ENCODE measurements at regions not wholly inside any gene's neighbourhood (a gene's known extent, or its start where the extent isn't known, plus 50 kb on each side); places are given as distances from the start of the nearest gene placed in this dataset.
"Not testable (repeated sequence)": the region's sequence is repeated elsewhere in the genome, so short reads cannot be mapped to it uniquely, and the experiment has no call there.

DNA sequence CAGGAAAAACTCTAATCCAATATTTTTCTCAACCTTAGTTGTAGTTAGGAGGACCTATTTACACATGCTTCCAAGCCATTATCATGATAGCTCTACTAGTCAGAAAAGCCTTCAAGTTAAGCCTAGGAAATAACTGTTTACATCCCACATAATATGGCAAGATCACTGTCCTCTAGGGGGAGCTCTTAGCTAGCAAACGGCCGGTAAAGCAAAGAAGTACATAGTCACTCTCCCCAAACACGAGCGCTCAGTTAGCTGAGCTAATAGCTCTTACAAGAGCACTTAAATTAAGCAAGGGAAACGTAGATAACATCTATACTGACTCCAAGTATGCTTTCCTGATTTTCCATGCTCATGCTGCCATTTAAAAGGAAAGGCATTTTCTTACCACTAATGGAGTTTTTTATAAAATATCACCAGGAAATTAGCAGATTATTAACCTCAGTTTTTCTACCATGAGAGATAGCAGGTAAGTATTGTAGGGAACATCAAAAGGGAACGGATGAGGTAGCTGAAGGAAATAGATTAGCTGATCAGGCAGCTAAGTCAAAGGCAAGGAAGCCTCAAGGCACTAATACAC lies 100.6 kb upstream of the PABPC3 start:
- DNase-seq (ENCODE audit: low read depth): peak; percentile 35

DNA sequence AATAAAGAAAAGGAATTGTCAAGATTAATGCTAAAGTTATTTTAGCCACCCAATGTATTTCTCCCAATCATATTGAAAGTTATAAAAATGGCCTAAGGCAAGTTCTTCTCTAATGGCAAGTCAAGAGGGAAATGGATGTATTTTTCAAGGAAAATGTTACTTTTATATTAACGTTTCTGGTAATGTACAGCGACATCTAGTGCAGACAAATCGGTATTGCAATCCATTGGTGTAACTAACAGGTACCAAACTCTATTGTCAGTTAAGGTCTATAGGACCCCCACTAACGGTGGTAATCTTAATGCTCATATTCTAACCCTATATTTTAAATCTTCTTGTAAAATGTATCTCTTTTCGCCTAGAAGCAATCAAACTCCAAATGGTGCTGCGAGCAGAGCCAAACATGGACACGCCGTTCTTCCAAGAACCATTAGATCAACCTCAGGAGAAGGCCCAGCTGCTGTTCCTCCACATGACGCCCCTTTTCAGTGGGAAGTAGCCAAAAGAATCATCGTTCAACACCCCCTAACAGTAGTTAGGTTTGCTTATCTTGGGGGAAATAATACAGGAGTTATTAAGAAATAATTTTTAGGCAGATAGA lies 98.5 kb upstream of the PABPC3 start:
- no peak for DNase-seq (ENCODE audit: low read depth)

DNA sequence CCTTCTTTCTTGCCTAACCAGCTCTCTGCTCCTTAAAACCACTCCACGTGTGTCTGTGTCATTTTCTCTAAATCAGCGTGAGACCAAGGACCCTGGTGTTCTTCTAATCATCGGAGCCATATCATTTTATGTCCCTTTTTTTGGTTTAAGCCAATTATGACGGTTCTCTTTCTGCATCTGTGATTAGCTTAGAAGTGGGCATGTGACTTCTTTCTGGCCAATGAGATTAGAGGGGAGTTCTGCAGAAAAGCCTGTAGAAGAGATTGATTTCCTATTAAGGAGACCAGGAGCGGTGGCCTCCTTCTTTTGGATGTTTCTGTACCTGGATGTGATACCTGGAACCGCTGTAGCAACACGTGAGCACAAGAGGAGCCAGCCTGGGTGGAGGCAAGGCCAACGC lies 97.5 kb upstream of the PABPC3 start:
- no peak for DNase-seq (ENCODE audit: low read depth)

DNA sequence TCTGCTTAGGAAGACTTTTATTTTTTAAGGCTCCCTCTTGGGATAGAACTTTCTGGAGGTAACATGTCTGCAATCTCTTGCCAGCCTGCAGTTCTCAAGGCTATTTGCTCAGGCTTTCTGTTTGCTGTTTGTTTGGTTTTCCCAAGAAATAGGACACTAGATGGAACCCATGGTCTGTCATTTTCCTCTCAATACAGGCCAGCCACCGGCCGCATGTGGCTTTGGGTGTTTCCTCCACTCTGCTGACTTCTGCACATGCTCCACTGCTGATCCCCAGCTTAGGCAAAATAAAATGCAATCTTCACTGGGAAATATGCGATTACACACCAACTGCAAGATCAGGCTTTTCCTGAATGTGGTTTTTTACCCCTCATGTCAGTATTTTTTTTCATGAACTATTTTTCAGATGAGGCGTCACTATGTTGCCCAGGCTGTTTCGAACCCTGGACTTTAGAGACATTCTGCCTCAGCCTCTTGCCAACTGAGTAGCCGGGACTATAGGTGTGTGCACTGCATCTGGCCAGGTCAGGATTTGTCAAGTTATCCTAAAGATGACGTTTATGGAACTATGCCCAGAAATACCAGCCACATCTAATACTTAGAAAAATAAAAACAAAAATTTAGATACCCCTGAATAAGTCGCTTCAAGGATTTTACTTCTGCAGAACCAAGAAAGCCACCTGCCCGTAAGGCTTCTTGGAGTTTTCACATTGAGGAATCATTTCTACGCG lies 94.3 kb upstream of the PABPC3 start:
- DNase-seq (ENCODE audit: low read depth): no peak

DNA sequence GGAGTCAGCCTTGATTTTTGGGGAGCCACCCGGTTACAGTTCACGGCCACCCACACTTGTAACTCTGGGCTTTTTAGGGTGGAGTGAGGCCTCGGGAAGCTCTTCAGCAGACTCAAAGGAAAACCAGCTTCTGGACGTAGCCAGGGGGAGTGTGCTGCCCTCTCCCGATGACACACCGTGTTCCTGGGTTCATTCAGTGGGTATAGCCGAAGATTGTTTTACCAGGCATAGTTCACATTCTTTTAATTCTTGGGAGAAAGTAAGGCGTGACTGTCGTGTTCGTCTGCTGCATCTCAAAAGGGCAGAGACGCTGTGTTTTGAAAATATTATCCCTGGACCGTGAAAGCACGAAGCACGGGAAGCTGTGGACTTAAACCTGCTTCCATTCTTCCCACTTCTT lies 93.6 kb upstream of the PABPC3 start:
- not testable (repeated sequence) for DNase-seq (ENCODE audit: low read depth)

DNA sequence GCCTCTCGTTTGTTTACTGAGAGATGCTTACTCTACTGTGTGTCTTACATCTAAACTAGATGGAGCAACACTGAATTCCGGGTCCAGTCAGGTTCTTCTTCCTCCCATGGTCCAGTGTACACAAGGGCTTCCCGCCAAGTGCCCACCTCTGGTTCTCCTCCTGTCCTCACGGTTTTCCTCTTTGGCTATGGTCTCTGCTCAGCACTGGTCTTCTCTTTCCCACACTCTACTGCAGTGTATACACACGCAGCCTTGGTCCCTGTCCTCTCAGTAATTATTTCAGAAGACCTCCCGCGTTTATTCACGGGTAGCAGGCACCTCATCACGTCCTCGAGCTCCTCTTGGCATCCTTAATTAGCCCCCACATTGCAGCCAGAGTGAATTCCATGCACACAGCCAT lies 91.4 kb upstream of the PABPC3 start:
- DNase-seq (ENCODE audit: low read depth): not testable (repeated sequence)

DNA sequence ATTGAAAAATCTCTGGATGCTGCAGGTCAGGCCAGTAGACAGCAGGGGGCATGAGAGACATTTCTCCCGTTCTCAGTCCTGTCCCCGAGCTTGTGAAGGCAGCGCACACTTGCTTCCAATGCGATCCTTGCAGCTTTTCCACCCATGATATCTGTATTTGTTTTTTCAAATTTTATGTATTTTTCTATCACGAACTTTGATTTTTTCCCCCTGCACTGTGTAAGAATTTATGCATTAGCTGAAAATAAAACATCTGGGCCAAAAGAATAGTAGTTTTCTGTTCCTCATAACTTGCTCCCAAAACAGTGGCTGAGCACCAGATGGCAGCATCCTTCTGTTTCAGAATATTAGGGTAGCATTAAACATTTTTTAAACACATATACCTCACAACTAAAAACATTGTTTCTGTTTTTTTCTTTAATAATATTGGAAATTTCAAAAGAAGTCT lies 90.9 kb upstream of the PABPC3 start:
- not testable (repeated sequence) for DNase-seq (ENCODE audit: low read depth)

DNA sequence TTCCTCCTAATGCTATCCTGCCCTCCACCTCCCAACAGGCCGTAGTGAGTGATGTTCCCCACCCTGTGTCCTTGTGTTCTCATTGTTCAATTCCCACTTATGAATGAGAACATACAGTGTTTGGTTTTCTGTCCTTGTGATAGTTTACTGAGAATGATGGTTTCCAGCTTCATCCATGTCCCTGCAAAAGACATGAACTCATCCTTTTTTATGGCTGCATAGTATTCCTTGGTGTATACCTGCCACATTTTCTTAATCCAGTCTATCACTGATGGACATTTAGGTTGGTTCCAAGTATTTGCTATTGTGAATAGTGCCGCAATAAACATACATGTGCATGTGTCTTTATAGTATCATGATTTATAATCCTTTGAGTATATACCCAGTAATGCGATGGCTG lies 88.5 kb upstream of the PABPC3 start:
- not testable (repeated sequence) for DNase-seq (ENCODE audit: low read depth)

DNA sequence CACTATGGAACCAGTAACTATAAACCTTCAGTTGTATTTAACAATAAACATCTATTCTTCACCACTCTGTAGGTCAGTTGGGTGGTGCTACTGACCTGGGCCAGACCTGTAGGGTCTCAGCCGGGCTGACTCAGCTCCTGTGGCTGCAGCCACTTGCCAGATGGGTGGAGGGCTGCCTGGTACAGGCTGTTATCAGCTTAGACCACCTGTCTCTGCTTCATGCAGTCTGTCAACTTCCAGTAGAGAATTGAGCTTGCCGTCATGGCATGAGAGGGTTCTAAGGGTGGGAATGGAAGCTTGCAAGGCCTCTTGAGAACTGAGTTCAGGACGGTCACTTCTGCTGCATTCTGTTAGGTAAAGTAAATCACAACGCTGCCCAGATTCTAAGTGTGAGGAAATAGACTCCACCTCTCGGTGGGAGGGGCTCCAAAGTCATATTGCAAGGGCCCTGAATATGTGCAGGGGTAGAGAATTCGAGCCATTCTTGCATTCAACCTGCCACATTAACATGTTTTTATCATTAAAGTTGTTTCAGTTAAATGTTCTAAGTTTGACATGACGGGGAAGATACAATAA lies 81.5 kb upstream of the PABPC3 start:
- not testable (repeated sequence) for DNase-seq (ENCODE audit: low read depth)

DNA sequence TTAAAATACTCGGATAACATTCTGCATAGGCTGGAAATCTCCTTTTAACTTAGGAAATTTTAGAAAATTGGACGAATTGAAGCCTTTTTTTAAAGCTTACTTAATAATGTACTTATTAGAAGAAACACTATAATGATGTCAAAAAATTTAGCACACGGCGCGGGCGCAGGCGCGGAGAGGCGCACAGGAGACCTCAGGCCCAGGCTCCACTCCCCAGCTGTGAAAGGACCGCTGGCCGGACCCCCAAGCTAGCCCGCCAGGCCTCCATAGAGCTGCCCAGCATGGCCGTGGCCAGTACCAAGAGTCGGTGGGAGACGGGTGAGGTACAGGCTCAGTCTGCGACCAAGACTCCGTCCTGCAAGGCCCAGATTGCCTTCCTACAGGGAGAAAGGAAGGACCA lies 78.8 kb upstream of the PABPC3 start:
- not testable (repeated sequence) for DNase-seq (ENCODE audit: low read depth)

DNA sequence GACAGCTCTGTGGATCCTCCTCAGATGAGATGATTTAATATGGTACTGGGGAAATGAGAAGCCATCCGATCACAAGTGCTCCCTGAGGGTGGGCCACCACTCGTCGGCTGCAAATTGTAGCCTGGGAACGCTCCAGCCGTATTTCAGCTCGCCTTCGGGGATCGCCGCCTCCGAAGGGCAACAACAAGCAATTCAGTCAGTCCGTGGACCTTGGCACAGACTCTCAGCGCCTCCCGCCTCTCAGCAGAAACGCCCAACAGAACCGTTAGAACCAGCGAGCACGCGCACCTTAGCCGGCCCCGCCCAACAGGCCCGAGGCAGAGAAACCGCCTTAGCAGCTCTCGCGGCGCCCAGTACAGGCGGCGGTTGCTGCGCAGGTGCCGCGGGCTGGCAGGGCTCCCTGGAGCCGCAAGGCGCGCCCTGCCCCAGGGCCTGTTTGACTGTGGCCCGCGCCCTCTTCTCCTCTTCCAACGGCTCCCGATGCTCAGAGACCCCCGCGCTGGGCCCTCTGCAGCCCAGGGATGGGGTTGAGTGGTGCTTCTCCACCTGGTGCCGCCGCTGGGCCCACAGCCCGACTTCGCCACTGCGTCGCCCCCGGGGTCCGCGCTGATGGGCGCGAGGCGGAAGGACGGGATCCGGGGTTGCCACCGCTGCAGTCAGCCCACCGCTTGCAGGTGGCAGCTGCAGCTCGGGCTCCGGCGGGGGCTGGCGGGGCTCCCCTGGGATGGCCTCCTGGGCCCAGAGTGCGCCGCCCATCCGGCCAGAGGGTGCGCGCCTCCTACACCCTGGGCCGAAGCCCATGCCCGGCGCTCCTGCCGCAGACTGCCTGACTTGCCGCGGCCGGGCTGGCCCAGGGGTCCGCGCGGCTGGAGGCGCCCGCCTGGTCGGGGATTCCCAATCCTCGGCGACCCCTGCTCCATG lies 77.9 kb upstream of the PABPC3 start:
- peak; percentile 28 for DNase-seq (ENCODE audit: low read depth)

DNA sequence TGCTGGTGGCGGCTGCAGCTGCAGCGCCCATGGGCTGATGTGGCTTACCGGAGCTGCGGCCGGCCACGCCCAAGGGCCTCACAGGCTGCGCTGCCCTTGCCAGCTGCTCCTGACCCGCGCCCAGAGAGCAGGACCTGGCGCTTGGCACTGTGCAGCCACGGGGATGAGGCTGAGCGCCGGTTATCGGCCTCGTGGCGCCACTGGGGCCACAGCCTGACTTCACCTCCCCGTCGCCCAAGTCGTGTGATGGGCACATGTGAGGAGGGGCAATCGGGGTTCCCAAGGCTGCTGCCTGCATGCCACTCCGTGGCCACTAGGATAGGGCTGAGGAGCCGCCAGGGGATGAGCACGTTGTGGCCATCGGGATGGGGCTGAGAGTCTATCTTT lies 77.2 kb upstream of the PABPC3 start:
- DNase-seq (ENCODE audit: low read depth): no peak

DNA sequence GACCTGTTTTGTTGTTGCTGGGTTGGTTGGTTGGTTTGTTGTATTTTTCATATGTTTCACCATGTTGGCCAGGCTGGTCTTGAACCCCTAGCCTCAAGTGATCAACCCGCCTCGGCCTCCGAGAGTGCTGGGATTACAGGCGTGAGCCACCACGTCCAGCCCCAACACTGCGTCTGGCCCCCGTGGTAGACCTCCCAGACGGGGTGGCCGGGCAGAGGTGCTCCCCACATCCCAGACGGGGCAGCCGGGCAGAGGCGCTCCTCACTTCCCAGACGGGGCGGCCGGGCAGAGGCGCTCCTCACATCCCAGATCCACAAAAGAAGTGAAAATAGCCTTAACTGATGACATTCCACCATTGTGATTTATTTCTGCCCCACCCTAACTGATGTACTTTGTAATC lies 76.2 kb upstream of the PABPC3 start:
- not testable (repeated sequence) for DNase-seq (ENCODE audit: low read depth)

DNA sequence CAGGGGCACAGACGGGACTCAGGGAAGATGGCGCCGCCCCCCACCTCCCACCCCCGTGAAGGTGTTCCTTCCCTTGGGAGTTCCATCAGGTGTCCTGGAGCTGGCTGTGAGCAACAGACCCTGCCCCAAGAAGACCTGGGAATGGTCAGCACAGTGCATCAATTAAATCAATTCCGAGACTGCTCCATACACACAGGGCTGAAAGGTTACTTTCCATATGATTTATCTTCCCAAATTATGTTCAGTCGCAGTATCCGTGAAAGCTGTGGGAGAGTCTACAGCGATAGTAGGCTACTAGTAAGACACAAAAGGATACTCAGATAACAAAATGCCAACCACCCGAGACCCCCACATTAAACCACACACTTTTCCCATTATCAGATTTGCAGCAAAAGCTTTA lies 71.8 kb upstream of the PABPC3 start:
- no peak for DNase-seq (ENCODE audit: low read depth)

DNA sequence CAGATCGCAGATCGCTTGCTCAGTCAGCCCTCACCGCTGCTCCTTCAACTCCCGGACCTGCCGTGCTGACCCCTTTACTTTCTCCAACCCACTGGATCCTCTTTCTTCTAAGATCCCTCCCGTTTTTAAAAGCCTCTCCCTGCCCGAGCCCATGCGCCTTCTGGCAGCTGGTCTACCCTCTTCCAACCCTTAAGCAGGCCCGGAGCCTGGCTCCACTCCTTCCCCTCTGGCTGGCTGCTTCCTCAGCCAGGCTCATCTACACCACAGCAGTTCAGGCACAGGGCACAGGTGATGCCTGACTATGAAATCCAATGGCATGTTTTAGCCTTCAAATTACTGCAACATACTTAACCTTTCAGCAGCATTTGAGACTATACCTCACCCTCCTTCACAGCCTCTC lies 63.8 kb upstream of the PABPC3 start:
- DNase-seq (ENCODE audit: low read depth): no peak

DNA sequence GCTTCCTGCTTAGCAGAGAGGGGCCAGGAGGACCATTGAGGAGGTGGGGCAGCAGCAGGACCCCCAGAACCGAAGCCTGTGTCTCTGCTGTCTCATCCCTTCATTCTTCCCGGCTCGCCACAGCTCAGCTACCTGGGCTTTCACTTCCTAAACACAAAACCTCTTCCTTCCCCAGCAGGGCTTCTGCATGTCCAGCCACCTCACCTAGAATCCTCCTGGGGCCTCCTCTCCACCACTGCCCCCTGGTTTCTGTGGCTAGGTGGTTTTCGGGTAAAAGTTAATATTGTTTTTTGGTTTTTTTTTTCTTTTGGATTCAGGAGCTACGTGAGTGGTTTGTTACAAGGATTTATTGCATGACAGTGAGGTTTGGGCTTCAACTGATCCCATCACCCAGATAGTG lies 61.8 kb upstream of the PABPC3 start:
- no peak for DNase-seq (ENCODE audit: low read depth)

DNA sequence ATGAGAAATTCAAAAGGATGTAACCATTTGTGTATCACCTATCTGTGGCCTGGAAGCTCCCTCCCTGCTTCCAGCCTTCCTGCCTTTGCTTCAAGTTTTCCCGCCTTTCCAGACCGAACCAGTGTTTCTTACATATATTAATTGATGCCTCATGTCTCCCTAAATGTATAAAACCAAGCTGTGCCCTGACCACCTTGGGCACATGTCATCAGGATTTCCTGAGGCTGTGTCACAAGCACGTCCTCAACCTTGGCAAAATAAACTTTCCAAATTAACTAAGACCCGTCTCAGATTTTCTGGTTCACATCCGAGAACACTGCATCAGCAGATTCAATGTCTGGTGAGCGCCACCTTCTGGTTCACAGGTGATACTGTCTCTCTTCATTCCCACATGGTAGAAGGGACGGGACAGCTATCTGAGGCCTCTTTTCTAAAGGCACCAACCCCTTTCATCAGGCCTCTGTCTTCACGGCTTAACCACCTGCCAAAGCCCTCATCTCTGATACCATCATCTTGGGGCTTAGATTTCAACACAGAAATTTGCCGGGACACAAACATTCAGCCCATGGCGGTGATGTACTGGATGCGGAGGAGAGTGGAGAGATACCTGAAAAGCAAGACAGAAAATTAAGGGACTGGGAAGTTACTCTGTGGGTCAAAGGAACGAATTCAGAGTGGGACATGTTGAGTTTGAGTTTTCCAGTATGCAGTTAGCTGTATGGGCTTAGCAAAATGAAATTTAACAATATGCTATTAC lies 58.7 kb upstream of the PABPC3 start:
- DNase-seq (ENCODE audit: low read depth): peak; percentile 19

DNA sequence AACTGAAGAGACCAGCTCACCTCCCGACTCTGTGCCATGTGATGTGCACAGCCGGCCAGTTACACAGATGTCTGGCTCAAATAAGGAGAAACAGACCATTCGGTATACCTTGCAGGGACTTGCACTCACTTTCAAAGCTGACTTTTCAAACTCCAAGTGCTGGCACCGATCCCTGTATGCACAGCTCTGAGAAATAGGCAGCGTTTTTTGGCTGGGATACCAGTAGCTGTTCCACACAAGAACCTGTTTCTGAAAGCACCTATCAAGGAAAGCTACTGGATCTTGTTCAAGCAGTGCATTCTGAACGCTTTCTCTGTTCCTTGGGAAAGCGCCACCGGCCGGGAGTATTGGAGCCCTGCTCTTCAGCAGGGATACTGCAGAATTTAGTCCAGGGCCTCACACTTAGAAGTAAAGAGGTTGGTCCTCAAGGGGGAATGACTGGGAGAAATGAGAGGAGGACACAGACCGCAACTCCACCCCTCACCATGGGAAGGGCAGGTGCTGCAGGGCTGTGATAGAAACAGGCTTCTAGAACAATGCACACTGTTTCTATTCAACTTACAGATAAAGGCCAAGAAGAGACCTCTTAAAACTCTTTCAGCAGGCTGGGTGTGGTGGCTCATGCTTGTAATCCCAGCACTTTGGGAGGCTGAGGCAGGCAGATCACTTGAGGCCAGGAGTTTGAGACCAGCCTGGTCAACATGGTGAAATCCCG lies 53.6 kb upstream of the PABPC3 start:
- no peak for DNase-seq (ENCODE audit: low read depth)

DNA sequence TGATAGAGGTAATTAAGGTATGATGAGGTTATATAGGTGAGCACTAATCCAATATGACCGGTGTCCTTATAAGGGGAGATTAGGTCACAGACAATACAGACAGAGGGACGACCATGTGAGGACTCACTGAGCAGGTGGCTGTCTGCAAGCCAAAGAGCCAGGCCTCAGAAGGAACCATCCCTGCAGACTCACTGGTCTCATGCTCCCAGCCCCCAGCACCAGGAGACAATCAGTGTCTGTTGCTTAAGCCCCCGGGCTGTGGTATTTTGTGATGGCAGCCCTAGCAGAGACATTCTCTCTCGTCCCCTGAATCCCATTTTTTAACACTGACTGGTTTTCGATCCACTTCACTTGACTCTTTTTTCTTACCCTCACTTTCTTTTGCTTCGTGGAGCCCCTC lies 51.9 kb upstream of the PABPC3 start:
- no peak for DNase-seq (ENCODE audit: low read depth)
